ENCODE measurements at regions not wholly inside any gene's neighbourhood (a gene's known extent, or its start where the extent isn't known, plus 50 kb on each side); places are given as distances from the start of the nearest gene placed in this dataset.
"Not testable (repeated sequence)": the region's sequence is repeated elsewhere in the genome, so short reads cannot be mapped to it uniquely, and the experiment has no call there.

DNA sequence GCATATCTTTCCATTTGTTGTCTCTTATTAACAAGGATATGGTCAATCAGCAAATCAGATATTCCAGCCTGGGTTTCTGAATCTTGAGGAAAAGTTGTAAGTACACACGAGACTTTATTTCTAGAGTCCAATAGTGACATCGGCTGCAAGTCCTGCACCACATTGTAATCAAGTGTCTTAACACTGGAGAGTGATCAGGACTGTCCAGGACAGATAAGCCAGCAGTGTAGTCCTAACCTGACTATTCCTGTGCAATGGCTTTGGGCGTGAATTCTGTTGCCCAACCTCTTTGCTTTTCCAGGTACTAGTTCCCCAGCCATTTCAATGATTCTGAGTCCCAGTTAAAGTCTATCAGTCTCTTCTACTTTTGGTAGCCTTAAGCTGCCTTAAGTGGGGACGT, 395.0 kb downstream of the PCDH10 start:
- no peak for DNase-seq (ENCODE audit: low read depth)
- TF ChIP-seq, protein P1, sequence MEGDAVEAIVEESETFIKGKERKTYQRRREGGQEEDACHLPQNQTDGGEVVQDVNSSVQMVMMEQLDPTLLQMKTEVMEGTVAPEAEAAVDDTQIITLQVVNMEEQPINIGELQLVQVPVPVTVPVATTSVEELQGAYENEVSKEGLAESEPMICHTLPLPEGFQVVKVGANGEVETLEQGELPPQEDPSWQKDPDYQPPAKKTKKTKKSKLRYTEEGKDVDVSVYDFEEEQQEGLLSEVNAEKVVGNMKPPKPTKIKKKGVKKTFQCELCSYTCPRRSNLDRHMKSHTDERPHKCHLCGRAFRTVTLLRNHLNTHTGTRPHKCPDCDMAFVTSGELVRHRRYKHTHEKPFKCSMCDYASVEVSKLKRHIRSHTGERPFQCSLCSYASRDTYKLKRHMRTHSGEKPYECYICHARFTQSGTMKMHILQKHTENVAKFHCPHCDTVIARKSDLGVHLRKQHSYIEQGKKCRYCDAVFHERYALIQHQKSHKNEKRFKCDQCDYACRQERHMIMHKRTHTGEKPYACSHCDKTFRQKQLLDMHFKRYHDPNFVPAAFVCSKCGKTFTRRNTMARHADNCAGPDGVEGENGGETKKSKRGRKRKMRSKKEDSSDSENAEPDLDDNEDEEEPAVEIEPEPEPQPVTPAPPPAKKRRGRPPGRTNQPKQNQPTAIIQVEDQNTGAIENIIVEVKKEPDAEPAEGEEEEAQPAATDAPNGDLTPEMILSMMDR (IDR thresholded peaks at IDR 0.05; ENCODE audit: insufficient read depth, low read depth, low read length, missing control alignments): no peak
- H3K4me3 ChIP-seq (ENCODE audit: low read depth, low read length): no peak overlapping the region

DNA sequence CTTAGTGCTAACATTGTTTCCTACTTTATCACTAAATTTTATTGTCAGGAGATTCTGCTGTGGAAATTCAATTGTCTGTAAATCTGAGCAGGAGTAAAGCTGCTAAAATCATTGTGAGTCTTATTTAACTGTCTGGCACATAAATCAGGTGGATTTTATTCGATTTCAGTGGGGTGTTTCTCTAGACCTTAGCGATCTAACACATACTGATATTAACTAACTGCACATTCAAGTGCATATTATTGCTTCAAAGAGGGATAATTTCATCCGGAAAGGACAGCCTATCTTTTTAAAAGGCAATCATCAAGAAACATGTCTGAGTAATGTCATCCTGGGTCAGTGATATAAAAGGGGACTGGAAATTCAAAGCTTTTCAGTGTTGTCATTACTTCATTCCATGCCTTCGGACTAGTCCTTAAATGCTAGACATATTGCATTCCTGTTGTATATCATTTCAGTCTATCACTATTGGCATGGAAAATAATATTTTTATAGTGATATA, 388.7 kb downstream of the PCDH10 start:
- H3K4me3 ChIP-seq (ENCODE audit: low read depth, low read length): no peak overlapping the region
- TF ChIP-seq, protein P1 (IDR thresholded peaks at IDR 0.05; ENCODE audit: insufficient read depth, low read depth, low read length, missing control alignments): no peak
- DNase-seq (ENCODE audit: low read depth): no peak

DNA sequence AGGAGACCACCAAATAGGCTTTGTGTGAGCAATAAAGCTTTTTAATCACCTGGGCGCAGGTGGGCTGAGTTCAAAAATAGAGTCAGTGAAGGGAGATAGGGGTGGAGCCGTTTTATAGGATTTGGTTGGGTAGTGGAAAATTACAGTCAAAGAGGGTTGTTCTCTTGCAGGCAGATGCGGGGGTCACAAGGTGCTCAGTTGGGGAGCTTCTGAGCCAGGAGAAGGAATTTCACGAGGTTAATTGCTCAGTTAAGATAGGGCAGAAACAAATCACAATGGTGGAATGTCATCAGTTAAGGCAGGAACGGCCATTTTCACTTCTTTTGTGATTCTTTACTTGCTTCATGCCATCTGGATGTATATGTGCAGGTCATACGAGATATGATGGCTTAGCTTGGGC, 385.1 kb downstream of the PCDH10 start:
- DNase-seq (ENCODE audit: low read depth); H3K4me3 ChIP-seq (ENCODE audit: low read depth, low read length): not testable (repeated sequence)

DNA sequence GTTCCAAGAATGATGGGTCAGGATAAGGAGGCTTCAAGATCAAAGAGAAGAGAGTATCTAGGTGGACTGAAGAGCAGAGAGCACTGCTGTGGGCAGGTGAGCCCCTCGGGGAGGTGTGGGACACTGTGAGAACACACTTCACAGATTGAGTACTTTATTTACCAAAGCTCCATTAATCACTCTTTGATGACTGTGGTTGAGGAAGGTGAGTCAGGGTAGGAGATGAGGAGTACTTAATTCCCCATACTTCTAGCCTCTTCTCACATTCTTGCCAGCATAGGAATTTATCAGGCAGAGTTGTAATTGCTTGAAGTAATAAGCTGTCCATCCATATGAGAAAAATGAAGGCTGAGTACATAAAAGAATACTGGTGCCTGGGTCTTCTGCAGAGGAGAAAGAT, 375.3 kb downstream of the PCDH10 start:
- TF ChIP-seq, protein P1 (IDR thresholded peaks at IDR 0.05; ENCODE audit: insufficient read depth, low read depth, low read length, missing control alignments): no peak
- DNase-seq (ENCODE audit: low read depth): no peak

DNA sequence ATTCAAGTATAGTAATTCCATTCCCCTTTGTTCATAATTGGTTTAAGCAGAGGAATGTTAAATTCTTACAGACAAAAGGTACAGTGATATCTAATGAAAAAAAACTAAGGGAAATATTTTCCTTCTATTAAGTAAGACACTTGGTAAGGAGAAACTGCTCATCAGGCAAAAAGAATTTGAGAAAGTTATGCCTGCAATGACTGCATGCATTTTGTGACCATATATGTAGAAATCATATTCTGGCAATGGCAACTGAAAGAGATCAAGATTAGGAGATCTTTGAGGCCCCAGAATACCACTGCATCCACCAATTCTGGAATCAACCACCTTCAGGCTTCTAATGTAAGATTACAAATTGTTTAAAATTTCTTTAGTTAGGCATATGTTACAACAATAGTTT, 364.8 kb downstream of the PCDH10 start:
- no peak for DNase-seq (ENCODE audit: low read depth)
- TF ChIP-seq, protein P1 (IDR thresholded peaks at IDR 0.05; ENCODE audit: insufficient read depth, low read depth, low read length, missing control alignments): no peak
- H3K4me3 ChIP-seq (ENCODE audit: low read depth, low read length): no peak overlapping the region

More for the DNA sequence above, 375.3 kb downstream of the PCDH10 start:
- no peak overlapping the region for H3K4me3 ChIP-seq (ENCODE audit: low read depth, low read length)

DNA sequence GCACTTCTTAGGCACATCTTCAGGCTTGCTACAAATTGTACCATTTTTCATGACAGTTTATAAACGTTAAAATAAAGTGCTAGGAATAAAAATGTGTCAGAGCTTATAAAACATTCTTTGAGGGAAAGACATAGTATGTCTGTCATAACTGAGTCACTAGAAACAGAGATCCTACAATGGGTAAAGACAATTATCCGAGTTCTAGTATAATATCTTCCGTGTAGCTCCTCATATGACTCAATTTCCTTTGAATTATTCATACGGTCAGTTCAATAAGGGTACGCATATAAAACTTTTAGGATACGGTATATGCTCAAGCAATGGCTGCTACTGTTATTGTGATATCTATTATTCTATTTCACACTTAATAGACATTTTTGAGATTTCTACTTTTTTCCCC, 349.1 kb downstream of the PCDH10 start:
- no peak overlapping the region for H3K4me3 ChIP-seq (ENCODE audit: low read depth, low read length)
- TF ChIP-seq, protein P1 (IDR thresholded peaks at IDR 0.05; ENCODE audit: insufficient read depth, low read depth, low read length, missing control alignments): no peak
- no peak for DNase-seq (ENCODE audit: low read depth)

DNA sequence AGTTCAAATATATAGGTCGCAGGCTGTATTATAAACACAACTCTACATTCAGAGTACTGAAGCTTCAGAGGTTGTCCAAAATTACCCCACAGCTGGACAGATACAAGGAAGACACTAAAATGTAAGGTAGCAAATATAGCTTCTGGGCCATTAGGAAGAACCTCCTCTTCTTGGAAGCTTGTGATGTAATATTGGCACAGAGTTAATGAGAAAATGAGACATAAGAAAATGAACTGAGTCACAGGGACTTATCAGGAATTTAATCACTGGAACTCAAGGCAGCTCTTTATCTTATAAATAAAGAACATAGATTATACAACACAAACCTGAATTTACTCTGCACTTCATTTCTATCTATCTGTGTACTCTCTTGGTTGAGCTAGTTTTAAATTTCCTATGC, 344.7 kb downstream of the PCDH10 start:
- H3K4me3 ChIP-seq (ENCODE audit: low read depth, low read length): no peak overlapping the region
- TF ChIP-seq, protein P1 (IDR thresholded peaks at IDR 0.05; ENCODE audit: insufficient read depth, low read depth, low read length, missing control alignments): no peak
- no peak for DNase-seq (ENCODE audit: low read depth)

All from GM12865 (cell line).